GM19452 (cell line): ENCODE measurements at regions not wholly inside any gene's neighbourhood (a gene's known extent, or its start where the extent isn't known, plus 50 kb on each side); places are given as distances from the start of the nearest gene placed in this dataset.
"Not testable (repeated sequence)": the region's sequence is repeated elsewhere in the genome, so short reads cannot be mapped to it uniquely, and the experiment has no call there.

Experiments
- ATAC-seq: cut with Tn5 transposase; IDR thresholded peaks from one replicate; pipeline ENCODE4 v1.9.1; 2021; ENCODE audit not compliant: unreplicated experiment

DNA sequence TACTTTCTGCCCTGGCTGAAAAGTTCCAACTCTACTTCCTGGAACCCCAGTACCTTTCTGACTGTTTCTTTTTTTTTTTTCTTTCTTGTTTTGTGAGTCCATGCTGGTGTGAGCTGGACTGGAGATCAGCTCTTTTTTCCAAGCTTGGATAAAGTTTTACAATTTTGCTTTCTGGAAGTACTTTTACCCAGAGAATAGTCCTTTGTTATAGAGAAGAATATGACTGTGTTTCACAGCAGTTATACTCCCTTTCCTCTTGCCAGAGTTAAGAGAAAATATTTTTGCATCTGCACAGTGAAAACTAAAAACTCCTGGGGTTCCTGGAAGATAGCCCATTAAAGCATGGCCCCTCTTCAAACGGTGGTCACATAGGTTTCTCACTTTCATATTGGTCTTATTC is 1100.6 kb downstream of the OTOL1 start:
- no peak for ATAC-seq

DNA sequence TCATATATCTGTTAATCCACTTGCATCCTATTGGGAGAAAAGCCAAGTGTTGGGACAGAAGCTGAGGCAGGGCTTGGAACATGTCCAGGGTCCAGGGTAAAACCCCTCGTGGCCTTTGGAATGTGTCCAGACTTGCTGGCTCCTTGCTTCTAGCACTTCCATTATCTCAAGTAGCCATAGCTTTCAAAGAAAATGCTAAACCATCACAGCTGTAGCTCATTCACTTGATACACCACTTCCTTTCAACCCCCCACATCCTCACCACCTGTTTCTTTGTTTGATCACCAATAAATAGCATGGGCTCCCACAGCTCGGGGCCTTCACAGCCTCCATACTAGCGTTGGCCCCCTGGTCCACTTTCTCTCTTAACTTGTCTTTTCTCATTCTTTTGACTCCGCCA is 1101.9 kb downstream of the OTOL1 start:
- ATAC-seq = not testable (repeated sequence)

DNA sequence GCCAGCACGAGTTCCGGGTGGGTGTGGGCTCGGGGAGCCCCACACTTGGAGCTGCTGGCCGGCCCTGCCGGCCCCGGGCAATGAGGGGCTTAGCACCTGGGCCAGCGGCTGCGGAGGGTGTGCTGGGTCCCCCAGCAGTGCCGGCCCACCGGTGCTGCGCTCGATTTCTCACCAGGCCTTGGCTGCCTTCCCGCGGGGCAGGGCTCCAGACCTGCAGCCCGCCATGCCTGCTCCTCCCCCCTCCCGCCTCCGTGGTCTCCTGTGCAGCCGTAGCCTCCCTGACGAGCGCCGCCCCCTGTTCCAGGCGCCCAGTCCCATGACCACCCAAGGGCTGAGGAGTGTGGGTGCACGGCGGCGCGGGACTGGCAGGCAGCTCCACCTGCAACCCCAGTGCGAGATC is 1103.1 kb downstream of the OTOL1 start:
- ATAC-seq = not testable (repeated sequence)

DNA sequence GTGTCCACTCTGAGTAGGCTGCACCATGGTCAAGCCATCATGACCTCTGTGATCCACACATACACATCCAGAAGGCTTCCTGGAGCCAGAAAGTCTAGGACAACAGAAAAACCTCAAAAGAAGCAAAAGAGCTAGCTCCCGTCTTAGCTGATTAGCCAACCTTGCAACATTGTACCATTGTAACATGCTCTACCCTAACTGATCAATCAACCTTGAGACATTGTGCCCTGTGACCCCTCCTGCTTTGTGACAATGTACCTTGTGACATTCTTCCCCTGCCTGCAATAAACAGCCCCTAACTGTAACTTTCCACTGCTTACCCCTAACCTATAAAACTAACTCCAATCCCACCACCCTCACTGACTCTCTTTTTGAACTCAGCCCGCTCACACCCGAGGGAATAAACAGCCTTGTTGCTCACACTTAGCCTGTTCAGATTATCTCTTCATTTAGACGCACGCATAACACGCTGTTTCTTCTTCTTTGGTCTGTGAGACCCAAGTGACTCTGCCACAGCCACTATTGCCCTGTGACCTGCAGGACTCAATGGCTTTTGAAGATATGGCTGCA is 1104.6 kb downstream of the OTOL1 start:
- ATAC-seq = no peak

DNA sequence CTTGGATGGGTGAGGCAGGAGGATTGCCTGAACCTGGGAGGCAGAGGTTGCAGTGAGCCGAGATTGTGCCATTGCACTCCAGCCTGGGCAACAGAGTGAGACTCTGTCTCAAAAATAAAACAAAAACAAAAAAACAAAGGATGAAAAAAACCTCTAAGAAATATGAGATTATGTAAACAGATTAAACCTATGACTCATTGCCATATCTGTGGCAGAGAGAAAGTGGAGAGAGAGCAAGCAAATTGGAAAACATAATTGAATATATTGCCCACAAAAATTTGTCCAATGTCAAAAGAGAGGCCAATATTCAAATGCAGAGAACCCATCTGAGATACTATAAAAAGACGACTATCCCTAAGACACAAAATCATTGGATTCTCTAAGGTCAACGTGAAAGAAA is 1106.0 kb downstream of the OTOL1 start:
- ATAC-seq = no peak

DNA sequence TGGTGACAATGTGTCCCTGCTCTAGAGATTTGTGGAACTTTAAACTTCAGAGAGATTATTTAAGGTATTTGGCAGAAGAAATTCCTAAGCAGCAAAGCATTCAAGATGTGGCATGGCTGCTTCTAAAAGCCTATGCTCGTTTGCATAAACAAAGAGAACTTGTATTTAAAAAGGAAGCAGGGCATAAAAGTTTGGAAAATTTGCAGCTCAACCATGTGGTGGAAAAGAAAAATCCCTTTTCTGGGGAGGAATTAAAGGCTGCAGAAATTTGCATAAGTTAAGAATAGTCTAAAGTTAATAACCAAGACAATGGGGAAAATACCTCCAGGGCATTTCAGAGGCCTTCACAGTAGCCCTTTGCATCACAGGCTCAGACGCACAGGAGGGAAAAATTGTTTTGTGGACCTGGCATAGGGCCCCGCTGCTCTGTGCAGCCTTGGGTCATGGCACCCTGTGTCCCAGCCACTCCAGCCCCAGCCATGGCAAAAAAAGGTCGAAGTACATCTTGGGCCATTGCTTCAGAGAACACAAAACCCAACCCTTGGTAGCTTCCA is 1109.1 kb downstream of the OTOL1 start:
- ATAC-seq = no peak

DNA sequence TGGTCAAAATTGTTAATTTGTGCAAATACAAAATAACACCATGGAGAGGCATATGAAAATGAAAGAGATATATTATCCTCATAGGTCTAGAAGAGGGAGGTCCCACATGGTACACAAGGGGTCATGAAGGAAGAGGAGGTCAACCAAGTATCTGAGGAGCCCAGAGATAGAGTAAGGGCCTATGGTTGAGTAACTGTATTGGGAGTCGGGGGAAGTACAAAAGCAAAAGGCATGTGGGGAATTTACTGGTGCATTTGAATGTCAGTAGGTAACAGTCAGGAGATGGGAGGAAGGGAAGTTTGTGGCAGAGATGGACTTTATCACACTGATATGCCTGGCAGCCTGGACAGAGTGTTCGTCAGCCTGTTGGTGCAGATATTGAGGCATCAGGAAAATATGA is 1113.7 kb downstream of the OTOL1 start:
- no peak for ATAC-seq

DNA sequence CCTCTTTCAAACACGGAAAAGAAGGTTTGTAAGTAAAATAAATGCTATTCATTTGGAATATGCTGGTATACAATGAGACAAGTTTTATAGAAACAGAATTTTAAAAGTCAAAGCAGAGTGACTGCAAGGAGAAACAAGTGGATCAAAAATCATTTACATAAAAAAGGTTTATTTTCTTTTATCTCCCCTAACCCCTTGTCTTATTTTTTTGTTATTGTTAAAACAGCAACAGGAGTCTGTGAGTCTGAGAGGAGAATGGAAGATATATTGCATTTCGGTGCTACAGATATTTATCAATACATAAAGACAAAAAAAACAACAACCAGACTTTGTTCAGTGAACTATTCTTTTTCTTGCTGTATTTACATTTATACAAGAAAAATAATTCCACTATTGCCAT is 1116.4 kb downstream of the OTOL1 start:
- no peak for ATAC-seq

DNA sequence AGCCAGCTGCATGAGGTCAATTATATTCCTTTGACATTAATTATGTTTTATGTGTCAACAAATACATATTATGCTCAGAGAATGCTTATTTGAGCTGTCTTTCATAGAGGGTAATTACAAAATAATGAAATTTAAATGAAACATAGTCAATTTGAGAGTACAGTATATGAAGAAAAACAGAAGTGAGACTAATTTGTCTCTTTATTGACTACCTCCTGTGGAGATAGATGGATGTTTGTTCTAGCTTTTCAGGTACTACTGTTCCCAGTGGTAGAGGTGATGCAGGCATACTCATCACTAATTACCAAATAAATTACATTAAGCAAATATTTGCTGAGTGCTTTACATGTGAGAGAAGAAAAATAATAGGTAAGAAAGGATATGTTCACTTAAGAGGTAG is 1129.6 kb downstream of the OTOL1 start:
- no peak for ATAC-seq

DNA sequence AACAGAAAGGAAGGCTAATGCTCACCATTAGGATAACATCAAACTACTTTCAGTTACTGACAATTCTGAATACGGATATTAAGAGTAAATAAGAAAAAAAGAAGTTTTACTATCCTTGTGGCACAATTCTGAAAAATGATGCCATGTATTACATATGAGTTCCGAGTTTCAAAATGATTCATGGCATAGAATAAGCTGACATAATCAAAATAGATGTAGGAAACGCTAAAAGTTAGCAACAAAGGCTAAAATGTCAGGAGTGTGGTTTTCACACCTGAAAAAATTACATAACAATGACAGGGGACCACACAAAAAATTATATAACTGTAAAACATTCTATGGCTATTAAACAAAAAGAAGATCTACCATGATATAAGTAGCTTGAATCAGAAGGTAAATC is 1131.9 kb downstream of the OTOL1 start:
- no peak for ATAC-seq

DNA sequence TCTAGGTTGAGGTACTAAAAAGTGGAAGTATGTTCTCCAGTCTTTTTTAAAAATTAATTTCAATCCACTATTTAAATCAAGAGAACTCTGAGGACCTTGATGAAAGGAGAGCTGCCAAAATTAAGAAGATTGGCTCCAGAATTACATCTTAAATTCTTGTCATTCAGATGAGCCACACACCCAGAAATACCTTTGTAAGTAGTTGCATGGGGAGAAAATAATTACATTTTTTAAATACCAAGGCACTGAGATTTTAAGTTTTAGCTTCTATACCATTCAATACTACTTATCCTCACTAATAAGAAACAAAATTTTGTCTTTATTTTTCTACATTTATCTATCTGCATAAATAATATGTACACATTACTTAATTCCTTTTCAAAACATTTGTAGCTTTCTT is 1132.8 kb downstream of the OTOL1 start:
- no peak for ATAC-seq

DNA sequence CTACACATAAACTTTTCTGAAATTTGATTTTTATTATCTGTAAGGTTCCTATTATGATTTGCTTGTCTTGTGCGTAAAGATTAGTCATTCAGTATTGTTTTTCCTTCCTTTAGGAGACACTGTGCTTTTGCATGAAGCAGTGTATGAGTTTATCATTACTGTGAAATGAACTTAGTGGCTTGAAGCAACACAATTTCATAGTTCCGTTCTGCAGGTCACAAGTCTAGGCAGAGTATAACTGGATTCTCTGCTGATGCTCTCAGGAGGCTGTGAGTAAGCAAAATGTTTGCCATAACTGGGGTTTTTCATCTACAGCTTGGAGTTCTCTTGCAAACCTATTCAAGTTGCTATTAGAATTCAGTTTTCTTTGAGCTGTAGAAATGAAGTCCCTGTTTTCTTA is 1136.1 kb downstream of the OTOL1 start:
- no peak for ATAC-seq

DNA sequence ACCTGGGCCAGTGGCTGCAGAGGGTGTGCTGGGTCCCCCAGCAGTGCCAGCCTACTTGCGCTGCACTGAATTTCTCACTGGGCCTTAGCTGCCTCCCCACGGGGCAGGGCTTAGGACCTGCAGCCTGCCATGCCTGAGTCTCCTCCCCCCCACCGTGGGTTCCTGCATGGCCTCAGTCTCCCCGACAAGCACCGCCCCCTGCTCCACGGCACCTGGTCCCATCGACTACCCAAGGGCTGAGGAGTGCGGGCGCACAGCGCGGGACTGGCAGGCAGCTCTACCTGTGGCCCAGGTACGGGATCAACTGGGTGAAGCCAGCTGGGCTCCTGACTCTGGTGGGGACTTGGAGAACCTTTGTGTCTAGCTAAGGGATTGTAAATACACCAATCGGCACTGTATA is 1143.6 kb downstream of the OTOL1 start:
- not testable (repeated sequence) for ATAC-seq

DNA sequence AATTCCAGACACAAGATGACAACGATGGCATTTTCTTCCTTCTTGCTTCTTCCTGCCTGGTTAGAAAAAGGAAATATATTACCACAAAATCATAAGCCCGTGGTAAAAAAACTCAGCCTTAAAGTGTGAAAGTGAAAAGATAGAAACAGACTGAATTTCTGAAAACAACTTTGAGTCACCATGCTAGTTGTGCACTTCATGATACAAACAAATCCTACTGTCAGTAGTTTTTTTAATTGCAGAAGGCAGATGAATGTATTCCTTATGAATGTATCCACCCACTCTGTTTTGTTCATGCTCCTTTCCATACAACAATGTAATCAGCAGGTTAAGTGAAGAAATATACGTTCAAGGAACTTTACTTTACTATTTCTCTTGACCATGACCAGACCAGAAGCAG is 1144.7 kb downstream of the OTOL1 start:
- ATAC-seq = no peak

DNA sequence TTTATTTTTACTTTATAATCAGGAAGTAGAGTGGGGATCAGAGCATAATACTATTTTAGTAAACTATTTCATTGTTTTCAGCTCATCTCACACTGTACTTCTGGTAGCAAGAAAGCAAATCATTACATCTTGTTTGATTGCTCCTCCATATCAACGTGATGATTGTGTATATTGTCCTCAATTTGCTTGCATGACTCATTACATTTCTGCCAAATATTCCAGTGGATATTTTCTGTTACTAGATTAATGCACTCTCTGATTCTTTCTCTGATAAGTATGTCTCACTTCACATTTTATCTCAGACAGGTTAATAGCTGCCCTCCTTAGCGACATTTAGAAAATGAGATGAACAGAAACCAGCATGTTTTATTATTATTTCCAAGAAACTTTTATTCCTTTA is 1145.3 kb downstream of the OTOL1 start:
- ATAC-seq = no peak

DNA sequence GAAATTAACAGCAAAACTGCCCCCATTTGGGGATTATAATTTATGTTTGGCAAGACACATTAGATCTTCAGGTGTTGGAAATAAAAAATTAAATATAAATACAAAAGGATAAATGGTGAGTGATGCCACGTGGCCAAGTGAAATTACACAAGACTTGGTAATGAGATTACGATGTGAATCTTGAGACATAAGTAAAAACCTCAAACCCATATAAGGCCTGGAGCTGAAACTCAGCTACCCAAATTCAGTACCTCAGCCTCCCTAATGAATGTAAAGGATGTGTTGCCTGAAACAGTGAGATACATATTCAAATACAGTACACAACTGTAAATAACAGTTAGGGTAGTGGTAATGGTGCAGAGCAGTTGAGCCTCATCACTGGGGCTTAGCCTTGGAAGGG is 1146.6 kb downstream of the OTOL1 start:
- ATAC-seq = no peak

DNA sequence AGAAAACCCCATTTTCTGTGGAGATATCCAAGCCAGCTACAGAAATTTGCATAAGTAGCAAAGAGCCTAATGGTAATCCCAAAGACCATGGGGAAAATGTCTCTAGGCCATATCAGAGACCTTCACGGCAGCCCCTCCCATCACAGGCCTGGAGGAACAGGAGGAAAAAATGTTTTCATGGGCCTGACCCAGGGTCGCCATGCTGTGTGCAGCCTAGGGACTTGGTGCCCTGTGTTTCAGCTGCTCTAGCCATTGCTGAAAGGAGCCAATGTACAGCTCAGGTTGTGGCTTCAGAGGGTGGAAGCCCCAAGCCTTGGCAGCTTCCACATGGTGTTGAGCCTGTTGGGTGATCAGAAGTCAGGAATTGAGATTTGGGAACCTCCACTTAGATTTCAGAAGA is 1150.7 kb downstream of the OTOL1 start:
- no peak for ATAC-seq

DNA sequence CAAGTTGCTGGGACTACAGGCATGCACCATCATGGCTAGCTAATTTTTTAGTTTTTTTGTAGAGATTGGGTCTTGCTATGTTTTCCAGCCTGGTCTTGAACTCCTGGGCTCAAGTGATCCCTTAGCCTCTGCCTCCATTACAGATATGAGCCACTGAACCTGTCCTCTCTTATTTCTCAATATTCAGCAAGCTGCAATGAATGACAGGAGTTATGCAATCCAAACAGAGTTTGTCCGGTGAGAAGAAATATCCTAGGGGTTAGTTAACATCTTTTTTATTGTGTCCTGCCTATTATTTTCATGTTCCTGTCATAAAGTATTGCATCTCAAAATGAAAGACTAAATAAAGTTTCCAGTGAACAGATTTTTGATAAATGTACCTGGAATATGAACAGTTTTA is 1161.4 kb downstream of the OTOL1 start:
- no peak for ATAC-seq

DNA sequence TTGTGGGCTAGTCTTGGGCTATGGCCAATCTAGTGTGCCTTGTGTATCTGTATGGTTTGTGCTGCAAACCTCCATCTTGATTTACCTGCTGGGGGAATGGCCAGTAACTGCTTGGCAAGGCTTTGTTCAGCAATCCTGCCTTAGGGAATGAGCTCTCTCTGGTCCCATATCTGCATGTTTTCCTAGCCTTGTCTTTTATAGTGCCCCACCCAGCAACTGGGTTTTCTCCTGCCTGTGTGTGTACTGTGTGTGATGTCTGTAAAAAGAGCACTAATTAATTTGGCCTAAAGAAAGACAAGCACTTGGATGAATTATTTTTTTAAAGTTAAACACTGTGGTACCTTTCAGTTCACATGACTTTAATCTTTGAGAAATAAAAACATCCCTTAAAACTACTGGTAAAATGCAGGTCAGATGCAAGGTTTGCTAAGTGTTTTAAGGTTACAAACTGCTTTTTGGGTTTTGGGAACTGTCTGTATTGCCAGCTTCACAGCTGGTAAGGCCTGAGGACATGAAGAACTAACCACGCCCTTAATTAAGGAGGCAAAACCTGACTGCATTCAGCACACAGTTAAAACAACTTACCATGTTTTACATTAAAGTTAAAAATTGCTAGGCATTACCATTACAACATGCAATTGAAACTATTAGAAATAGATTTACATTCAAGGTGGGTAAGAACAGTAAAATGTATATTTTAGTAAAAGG is 1169.2 kb downstream of the OTOL1 start:
- ATAC-seq = no peak

DNA sequence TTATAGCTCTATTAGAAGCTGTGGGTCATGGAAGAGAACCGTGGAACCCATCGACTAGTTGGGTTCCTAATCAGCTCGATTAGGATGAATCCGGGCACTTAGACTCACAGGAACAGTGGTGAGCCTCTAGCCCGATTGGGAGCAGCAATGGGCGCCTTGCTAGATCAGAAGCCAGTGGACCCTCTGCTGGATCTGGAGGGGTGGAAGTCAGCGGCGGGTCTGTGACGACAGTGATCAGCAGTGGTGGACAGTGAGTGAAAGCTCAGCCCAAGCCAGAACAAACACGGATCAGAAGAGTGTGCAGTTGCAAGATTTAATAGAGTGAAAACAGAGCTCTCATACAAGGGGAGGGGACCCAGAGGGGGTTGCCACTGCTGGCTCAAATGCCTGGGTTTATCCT is 1170.2 kb downstream of the OTOL1 start:
- ATAC-seq = no peak

DNA sequence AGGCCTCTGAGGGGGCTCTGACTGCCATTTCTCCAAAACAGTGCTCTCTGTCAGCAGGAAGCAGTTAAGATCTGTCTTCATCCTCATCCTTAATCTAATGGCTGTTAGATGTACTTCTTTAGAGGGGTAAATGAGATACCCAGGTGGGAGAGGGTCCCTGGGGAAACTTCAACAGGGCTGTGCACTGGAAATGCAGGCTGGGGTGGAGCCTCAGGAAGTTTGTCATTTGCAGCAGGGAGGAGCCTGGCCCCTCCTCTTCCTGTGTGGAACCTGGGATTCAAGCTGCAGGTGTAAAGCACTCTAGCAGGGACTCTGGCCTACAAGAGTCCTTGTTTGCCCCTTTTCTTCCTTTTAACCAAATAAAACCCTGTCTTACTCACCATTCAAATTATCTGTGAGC is 1173.6 kb downstream of the OTOL1 start:
- ATAC-seq = no peak

DNA sequence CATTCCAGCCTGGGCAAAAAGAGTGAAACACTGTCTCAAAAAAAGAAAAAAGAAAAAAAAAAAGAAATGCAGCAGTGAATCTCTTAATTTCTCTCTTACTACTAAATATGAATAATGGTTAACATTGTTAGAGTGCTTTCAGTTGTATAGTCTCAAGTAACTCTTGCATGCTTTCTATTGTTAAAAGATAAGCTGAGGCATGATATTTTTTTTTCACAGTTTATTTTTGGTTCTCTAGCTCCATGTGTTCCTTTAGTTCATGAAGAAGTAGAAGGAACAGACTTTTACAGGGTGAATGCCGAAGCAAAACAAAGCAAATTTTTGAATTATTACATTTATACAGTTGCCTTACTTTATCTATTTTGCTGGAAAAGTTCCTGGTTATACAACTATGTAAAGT is 1180.9 kb downstream of the OTOL1 start:
- ATAC-seq = no peak

DNA sequence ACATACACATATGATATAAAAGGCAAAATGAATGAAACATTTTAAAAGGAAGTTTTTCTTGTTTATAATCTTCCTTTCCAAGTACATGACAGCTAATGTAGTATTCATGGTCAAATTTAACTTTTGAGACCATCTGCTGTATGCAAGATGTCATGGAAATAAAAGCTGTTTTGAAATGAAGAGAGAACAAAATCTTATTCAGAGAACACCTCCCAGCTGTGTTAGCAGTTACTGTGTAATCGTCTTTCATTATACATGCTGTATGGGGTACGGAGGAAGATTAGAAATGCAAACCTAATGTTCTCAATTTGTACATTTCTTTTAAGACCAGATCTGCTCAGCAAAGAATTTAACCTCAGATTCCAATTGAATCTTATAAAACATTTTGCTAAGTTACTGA is 1182.3 kb downstream of the OTOL1 start:
- no peak for ATAC-seq
